VCaP (cell line): ENCODE measurements at regions not wholly inside any gene's neighbourhood (a gene's known extent, or its start where the extent isn't known, plus 50 kb on each side); places are given as distances from the start of the nearest gene placed in this dataset.

ENCODE experiments used
- H3K27ac ChIP-seq: fragments of 450-650 bp; 2 replicates; pipeline ENCODE4 v1.5.1; 2017
- CTCF ChIP-seq: fragments of 450-650 bp; conservative IDR thresholded peaks from 2 replicates; pipeline ENCODE4 v1.5.1; 2017; ENCODE audit warnings: mild to moderate bottlenecking, moderate library complexity

- TF ChIP-seq CTCF, result peak; percentile 39; the same call in 1 of the 2 replicates
Measured at GRCh38 chr14:48690349-48690748, 895.8 kb downstream of the RPS29 start.

GRCh38 chr14:48686650-48687049, 899.5 kb downstream of the RPS29 start:
- no peak for TF ChIP-seq CTCF
- no peak overlapping the region for H3K27ac ChIP-seq

More at GRCh38 chr14:48690349-48690748, 895.8 kb downstream of the RPS29 start:
- no peak overlapping the region for H3K27ac ChIP-seq

- H3K27ac ChIP-seq, result no peak overlapping the region
- no peak for TF ChIP-seq CTCF
Measured at GRCh38 chr14:48672506-48672905, 913.7 kb downstream of the RPS29 start.

- no peak for TF ChIP-seq CTCF
- H3K27ac ChIP-seq, result no peak overlapping the region
Measured at GRCh38 chr14:48670939-48671338, 915.2 kb downstream of the RPS29 start.

GRCh38 chr14:48665077-48665784, 920.9 kb downstream of the RPS29 start:
- H3K27ac ChIP-seq, result no peak overlapping the region
- no peak for TF ChIP-seq CTCF

GRCh38 chr14:48643241-48643640, 942.9 kb downstream of the RPS29 start:
- no peak overlapping the region for H3K27ac ChIP-seq
- no peak for TF ChIP-seq CTCF

- no peak for TF ChIP-seq CTCF
- no peak overlapping the region for H3K27ac ChIP-seq
Measured at GRCh38 chr14:48628870-48629269, 953.5 kb upstream of the MDGA2 start.
